HEK293 (cell line): ENCODE measurements at regions not wholly inside any gene's neighbourhood (a gene's known extent, or its start where the extent isn't known, plus 50 kb on each side); places are given as distances from the start of the nearest gene placed in this dataset.

Source experiments
- CTCF ChIA-PET: fragments of 350-600 bp; formaldehyde crosslinking; extraction: SDS; loops from one replicate; lab custom pipeline; 2021; ENCODE audit warnings: antibody characterized with exemption; lab: Yijun Ruan, JAX
- POLR2A ChIA-PET: fragments of 300-600 bp; formaldehyde crosslinking; extraction: SDS; loops from one replicate; lab custom pipeline; 2020; ENCODE audit warnings: antibody characterized with exemption, inconsistent platforms; lab: Yijun Ruan, JAX
- H3K27ac ChIP-seq: fragments of 200-500 bp; sonication (Bioruptor generic); 2 replicates; pipeline ENCODE4 v1.5.1; 2014; ENCODE audit warnings: low read depth, low read length, control low read depth, inconsistent platforms; ENCODE audit errors: extremely low read depth
- H3K36me3 ChIP-seq, 2 experiments: fragments of 200-500 bp in 1 of 2; sonication (Bioruptor generic) in 1 of 2; 1 replicate in 1 of 2; 2 replicates in 1 of 2; pipeline ENCODE4 v1.5.1; 2014 to 2017; ENCODE audit warnings: inconsistent platforms in 2 of 2, low read length in 2 of 2; ENCODE audit not compliant: control insufficient read depth in 2 of 2, insufficient read depth in 1 of 2
- H3K4me1 ChIP-seq: fragments of 200-500 bp; sonication (Bioruptor generic); 2 replicates; pipeline ENCODE4 v1.5.1; 2014; ENCODE audit warnings: mild to moderate bottlenecking, low read length, inconsistent platforms; ENCODE audit not compliant: control insufficient read depth, insufficient read depth
- H3K4me3 ChIP-seq: 2 replicates; pipeline ENCODE4 v1.5.1; 2011; ENCODE audit warnings: low read depth, mild to moderate bottlenecking, control low read depth, low read length, moderate library complexity
- H3K9me3 ChIP-seq: fragments of 200-500 bp; sonication (Bioruptor generic); 2 replicates; pipeline ENCODE4 v1.5.1; 2014; ENCODE audit warnings: low read depth, low read length, inconsistent platforms; ENCODE audit not compliant: control insufficient read depth, insufficient read depth
- ATF2 ChIP-seq: fragments of 450-650 bp; formaldehyde crosslinking; IDR thresholded peaks from 2 replicates; pipeline ENCODE4 v1.5.1; 2016; ENCODE audit warnings: missing biosample characterization, missing genetic modification characterization, low read depth
- BCL11B ChIP-seq: fragments of 450-650 bp; formaldehyde crosslinking; IDR thresholded peaks from 2 replicates; pipeline ENCODE4 v1.5.1; 2016; ENCODE audit warnings: low read depth, missing biosample characterization, missing genetic modification characterization
- MEIS1 ChIP-seq: sonication (generic); formaldehyde crosslinking; IDR thresholded peaks from 2 replicates; pipeline ENCODE4 v1.8.1; 2022; ENCODE audit warnings: missing genetic modification reagents, mild to moderate bottlenecking, borderline replicate concordance
- SCRT2 ChIP-seq: fragments of 450-650 bp; formaldehyde crosslinking; IDR thresholded peaks from 2 replicates; pipeline ENCODE4 v1.5.1; 2016; ENCODE audit warnings: missing biosample characterization, missing genetic modification characterization
- SP7 ChIP-seq: fragments of 450-650 bp; formaldehyde crosslinking; IDR thresholded peaks from 2 replicates; pipeline ENCODE4 v1.5.1; 2016; ENCODE audit warnings: missing biosample characterization, missing genetic modification characterization
- ZBTB26 ChIP-seq: fragments of 450-650 bp; formaldehyde crosslinking; optimal IDR thresholded peaks from 2 replicates; pipeline ENCODE3; 2016; ENCODE audit warnings: missing biosample characterization, mild to moderate bottlenecking, missing genetic modification characterization
- ZNF184 ChIP-seq: fragments of 450-650 bp; IDR thresholded peaks from 2 replicates; pipeline ENCODE4 v1.5.1; 2018; ENCODE audit warnings: missing biosample characterization, mild to moderate bottlenecking, missing genetic modification characterization
- ZNF221 ChIP-seq: fragments of 450-650 bp; formaldehyde crosslinking; IDR thresholded peaks from 2 replicates; pipeline ENCODE4 v1.5.1; 2017; ENCODE audit warnings: missing biosample characterization, missing genetic modification characterization, borderline replicate concordance
- ZNF324 ChIP-seq: fragments of 450-650 bp; formaldehyde crosslinking; IDR thresholded peaks from 2 replicates; pipeline ENCODE4 v1.5.1; 2016; ENCODE audit warnings: missing biosample characterization, missing genetic modification characterization
- ZNF510 ChIP-seq: fragments of 450-650 bp; formaldehyde crosslinking; IDR thresholded peaks from 2 replicates; pipeline ENCODE4 v1.5.1; 2018; ENCODE audit warnings: mild to moderate bottlenecking, missing genetic modification characterization, missing biosample characterization; ENCODE audit not compliant: insufficient replicate concordance
- ZNF521 ChIP-seq: fragments of 450-650 bp; formaldehyde crosslinking; IDR thresholded peaks from 2 replicates; pipeline ENCODE4 v1.5.1; 2017; ENCODE audit warnings: missing biosample characterization, mild to moderate bottlenecking, missing genetic modification characterization
- ZNF530 ChIP-seq: fragments of 450-650 bp; formaldehyde crosslinking; IDR thresholded peaks from 2 replicates; pipeline ENCODE4 v1.5.1; 2016; ENCODE audit warnings: low read depth, missing biosample characterization, missing genetic modification characterization
- ZNF555 ChIP-seq: fragments of 450-650 bp; formaldehyde crosslinking; conservative IDR thresholded peaks from 2 replicates; pipeline ENCODE4 v1.5.1; 2017; ENCODE audit warnings: missing biosample characterization, mild to moderate bottlenecking, missing genetic modification characterization, inconsistent platforms
- ZNF701 ChIP-seq: fragments of 450-650 bp; formaldehyde crosslinking; IDR thresholded peaks from 2 replicates; pipeline ENCODE4 v1.5.1; 2016; ENCODE audit warnings: missing biosample characterization, missing genetic modification characterization
- ZNF791 ChIP-seq: fragments of 450-650 bp; formaldehyde crosslinking; IDR thresholded peaks from 2 replicates; pipeline ENCODE4 v1.5.1; 2016; ENCODE audit warnings: missing biosample characterization, missing genetic modification characterization
- ZNF843 ChIP-seq: fragments of 450-650 bp; formaldehyde crosslinking; IDR thresholded peaks from 2 replicates; pipeline ENCODE4 v1.5.1; 2016; ENCODE audit warnings: missing biosample characterization, missing genetic modification characterization
- TF ChIP-seq, protein P1 (sequence below): fragments of 450-650 bp; formaldehyde crosslinking; IDR thresholded peaks from 2 replicates; pipeline ENCODE4 v1.5.1; 2016; ENCODE audit warnings: missing biosample characterization, missing genetic modification characterization
- TF ChIP-seq, protein P2 (sequence below): fragments of 450-650 bp; formaldehyde crosslinking; IDR thresholded peaks from 2 replicates; pipeline ENCODE4 v1.5.1; 2016; ENCODE audit warnings: missing biosample characterization, missing genetic modification characterization

GRCh38 chr15:25616471-25616870, 177.6 kb upstream of the UBE3A start (continued):
- TF ChIP-seq, protein P1, sequence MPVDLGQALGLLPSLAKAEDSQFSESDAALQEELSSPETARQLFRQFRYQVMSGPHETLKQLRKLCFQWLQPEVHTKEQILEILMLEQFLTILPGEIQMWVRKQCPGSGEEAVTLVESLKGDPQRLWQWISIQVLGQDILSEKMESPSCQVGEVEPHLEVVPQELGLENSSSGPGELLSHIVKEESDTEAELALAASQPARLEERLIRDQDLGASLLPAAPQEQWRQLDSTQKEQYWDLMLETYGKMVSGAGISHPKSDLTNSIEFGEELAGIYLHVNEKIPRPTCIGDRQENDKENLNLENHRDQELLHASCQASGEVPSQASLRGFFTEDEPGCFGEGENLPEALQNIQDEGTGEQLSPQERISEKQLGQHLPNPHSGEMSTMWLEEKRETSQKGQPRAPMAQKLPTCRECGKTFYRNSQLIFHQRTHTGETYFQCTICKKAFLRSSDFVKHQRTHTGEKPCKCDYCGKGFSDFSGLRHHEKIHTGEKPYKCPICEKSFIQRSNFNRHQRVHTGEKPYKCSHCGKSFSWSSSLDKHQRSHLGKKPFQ (tag by site-specific recombination), result no peak

DNA sequence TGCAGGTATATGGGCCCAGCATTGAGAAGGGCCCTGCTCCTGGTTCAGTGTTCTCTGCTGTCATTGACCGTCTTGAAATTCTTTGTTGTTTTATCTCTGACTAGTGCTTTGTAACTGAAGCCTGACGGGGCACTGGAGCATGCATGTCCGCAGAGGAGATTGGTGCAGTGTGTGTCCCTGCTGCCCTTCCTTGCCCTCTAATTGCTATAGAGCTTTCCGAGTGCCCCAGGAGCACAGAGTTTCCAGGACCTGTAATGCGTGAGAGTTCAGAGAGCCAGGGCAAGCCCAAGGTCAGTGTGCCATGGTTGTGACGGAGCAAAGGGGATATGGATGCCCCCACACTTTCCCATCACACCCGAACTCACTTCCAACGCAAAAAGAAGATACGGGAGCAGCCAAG, 174.3 kb upstream of the UBE3A start:
- no peak for TF ChIP-seq ZNF530
- TF ChIP-seq ZNF184 (tag by site-specific recombination), result no peak
- no peak for TF ChIP-seq ZNF521 (tag by site-specific recombination)
- no peak for TF ChIP-seq ZBTB26
- TF ChIP-seq ATF2 (tag by site-specific recombination), result no peak
- TF ChIP-seq, all 188 proteins: peak for 0
- Histone ChIP-seq H3K36me3 (no peaks in the 10 kb centered on the region), H3K9me3 (no peaks in the 10 kb centered on the region), H3K27ac (no peak overlapping the region), H3K4me3 (no peak overlapping the region), H3K4me1 (no peaks in the 10 kb centered on the region)
- ChIA-PET CTCF (no interaction called here), POLR2A (no interaction called here)

GRCh38 chr15:25611603-25612002, 172.8 kb upstream of the UBE3A start:
- CTCF ChIA-PET, result interaction anchor here (0.6 kb wide), 1 partner anchor 141 kb away, joined by 3 read pairs; no protein-coding TSS in a partner anchor
- POLR2A ChIA-PET, result no interaction called here
- Histone ChIP-seq H3K4me1 (no peaks in the 10 kb centered on the region), H3K36me3 (no peaks in the 10 kb centered on the region), H3K4me3 (no peak overlapping the region), H3K27ac (no peak overlapping the region), H3K9me3 (no peaks in the 10 kb centered on the region)
- TF ChIP-seq ZNF791 (tag by site-specific recombination) (no peak), ZNF510 (tag by site-specific recombination) (no peak), SP7 (no peak)
- TF ChIP-seq, protein P2, sequence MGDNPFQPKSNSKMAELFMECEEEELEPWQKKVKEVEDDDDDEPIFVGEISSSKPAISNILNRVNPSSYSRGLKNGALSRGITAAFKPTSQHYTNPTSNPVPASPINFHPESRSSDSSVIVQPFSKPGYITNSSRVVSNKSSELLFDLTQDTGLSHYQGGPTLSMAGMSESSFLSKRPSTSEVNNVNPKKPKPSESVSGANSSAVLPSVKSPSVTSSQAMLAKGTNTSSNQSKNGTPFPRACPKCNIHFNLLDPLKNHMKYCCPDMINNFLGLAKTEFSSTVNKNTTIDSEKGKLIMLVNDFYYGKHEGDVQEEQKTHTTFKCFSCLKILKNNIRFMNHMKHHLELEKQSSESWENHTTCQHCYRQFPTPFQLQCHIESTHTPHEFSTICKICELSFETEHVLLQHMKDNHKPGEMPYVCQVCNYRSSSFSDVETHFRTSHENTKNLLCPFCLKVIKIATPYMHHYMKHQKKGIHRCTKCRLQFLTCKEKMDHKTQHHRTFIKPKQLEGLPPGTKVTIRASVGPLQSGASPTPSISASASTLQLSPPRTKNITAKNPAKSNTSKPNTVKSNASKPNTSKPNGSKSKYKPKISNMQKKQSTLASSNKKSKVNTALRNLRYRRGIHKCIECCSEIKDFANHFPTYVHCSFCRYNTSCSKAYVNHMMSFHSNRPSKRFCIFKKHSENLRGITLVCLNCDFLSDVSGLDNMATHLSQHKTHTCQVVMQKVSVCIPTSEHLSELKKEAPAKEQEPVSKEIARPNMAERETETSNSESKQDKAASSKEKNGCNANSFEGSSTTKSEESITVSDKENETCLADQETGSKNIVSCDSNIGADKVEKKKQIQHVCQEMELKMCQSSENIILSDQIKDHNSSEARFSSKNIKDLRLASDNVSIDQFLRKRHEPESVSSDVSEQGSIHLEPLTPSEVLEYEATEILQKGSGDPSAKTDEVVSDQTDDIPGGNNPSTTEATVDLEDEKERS, result no peak

GRCh38 chr15:25609371-25609770, 170.5 kb upstream of the UBE3A start:
- ChIA-PET CTCF (interaction anchor here (0.6 kb wide), 1 partner anchor 1738 kb away, joined by 3 read pairs; no protein-coding TSS in a partner anchor), POLR2A (no interaction called here)
- no peak overlapping the region for H3K27ac ChIP-seq
- no peak for TF ChIP-seq ZNF701 (tag by site-specific recombination)
- TF ChIP-seq ZNF324, result no peak
- TF ChIP-seq BCL11B (tag by site-specific recombination), result no peak
- no peak for TF ChIP-seq ZNF221
- no peak for TF ChIP-seq ZNF555 (tag by site-specific recombination)
- TF ChIP-seq MEIS1 (CRISPR knock-in tag), result no peak
- no peak for TF ChIP-seq ZNF843 (tag by site-specific recombination)
- no peak for TF ChIP-seq SCRT2 (tag by site-specific recombination)
- TF ChIP-seq, protein P2, result no peak
- H3K9me3 ChIP-seq, result no peaks in the 10 kb centered on the region
- no peaks in the 10 kb centered on the region for H3K36me3 ChIP-seq
- H3K4me3 ChIP-seq, result no peak overlapping the region
- H3K4me1 ChIP-seq, result no peaks in the 10 kb centered on the region
